K562 (cell line): ENCODE measurements at regions not wholly inside any gene's neighbourhood (a gene's known extent, or its start where the extent isn't known, plus 50 kb on each side); places are given as distances from the start of the nearest gene placed in this dataset.

Experiments used
- ATAC-seq: fragments of 200-7000 bp; cut with Tn5 transposase; 3 replicates; pipeline ENCODE4 v1.9.1; 2020; ENCODE audit warnings: moderate library complexity
- BruUV-seq: library from RNA; stranded (reverse); fragments of 400-500 nt; replicated peaks from 2 replicates; lab custom pipeline; 2021; lab: Mats Ljungman, UMichigan
- CTCF ChIA-PET: fragments of 300-600 bp; formaldehyde crosslinking; extraction: SDS; loops from one replicate; lab custom pipeline; 2021; ENCODE audit warnings: low intra/inter-chr PET ratio; lab: Yijun Ruan, JAX
- POLR2A ChIA-PET: fragments of 300-600, 350-650 bp; sonication (Branson Sonifier 250); formaldehyde crosslinking; extraction: SDS; loops from one replicate; lab custom pipeline; 2021; ENCODE audit warnings: antibody characterized with exemption, inconsistent platforms; lab: Yijun Ruan, JAX
- DNase-seq, 4 experiments: peaks; one replicate each; pipeline versions ENCODE4 v3.0.0 to v3.0.0-alpha.2; 2011 to 2018; ENCODE audit warnings: low spot score in 3 of 4, mixed read lengths in 3 of 4; ENCODE audit errors: extremely low read depth in 1 of 4
- FAIRE-seq: peaks from 2 replicates; lab custom pipeline; 2011; peaks lifted over from hg19 to GRCh38; lab: Jason Lieb, UNC
- H2AFZ ChIP-seq: 2 replicates; pipeline ENCODE4 v1.6.0; 2011; ENCODE audit warnings: low read depth, low read length, control low read depth, inconsistent platforms
- H3K27ac ChIP-seq: fragments of 200-600 bp; 3 replicates; pipeline ENCODE4 v1.8.0; 2011; ENCODE audit warnings: low read depth, mild to moderate bottlenecking, control low read depth, inconsistent platforms, low read length, moderate library complexity, mixed read lengths; ENCODE audit errors: extremely low read depth
- H3K27me3 ChIP-seq, 2 experiments: fragments of 300-600 bp in 1 of 2; 2 replicates in 1 of 2; 3 replicates in 1 of 2; pipeline versions ENCODE4 v1.6.0 to v1.8.0; 2011; ENCODE audit warnings: inconsistent platforms in 2 of 2, low read length in 2 of 2, mild to moderate bottlenecking in 1 of 2, mixed read lengths in 1 of 2, moderate library complexity in 1 of 2; ENCODE audit not compliant: control insufficient read depth in 2 of 2, insufficient read depth in 2 of 2
- H3K36me3 ChIP-seq: fragments of 300-600 bp; 3 replicates; pipeline ENCODE4 v1.8.0; 2011; ENCODE audit warnings: mild to moderate bottlenecking, low read length, inconsistent platforms; ENCODE audit not compliant: control insufficient read depth, insufficient read depth
- H3K4me1 ChIP-seq, 2 experiments: fragments of 200-600 bp in 1 of 2; replicated peaks in 1 of 2; 2 replicates in 1 of 2; 3 replicates in 1 of 2; pipeline versions ENCODE4 v1.5.1 to v1.8.0; 2011; ENCODE audit warnings: inconsistent platforms in 2 of 2, low read length in 2 of 2, mild to moderate bottlenecking in 1 of 2, mixed read lengths in 1 of 2, moderate library complexity in 1 of 2; ENCODE audit not compliant: control insufficient read depth in 2 of 2, insufficient read depth in 2 of 2
- H3K4me2 ChIP-seq: 2 replicates; pipeline ENCODE4 v1.6.1; 2011; ENCODE audit warnings: low read length, control low read depth, inconsistent platforms, mixed read lengths; ENCODE audit not compliant: insufficient read depth
- H3K4me3 ChIP-seq: fragments of 200-600 bp; sonication (generic), shearing (Covaris generic); 2 replicates; pipeline ENCODE4 v1.5.1; 2016; ENCODE audit warnings: control low read depth, inconsistent platforms
- H3K79me2 ChIP-seq: fragments of 200-600 bp; 3 replicates; pipeline ENCODE4 v1.8.0; 2011; ENCODE audit warnings: low read length, inconsistent platforms; ENCODE audit not compliant: control insufficient read depth, insufficient read depth
- H3K9ac ChIP-seq, 2 experiments: 2 replicates each; pipeline versions ENCODE4 v1.6.0 to v1.6.1; 2011; ENCODE audit warnings: low read depth in 2 of 2, low read length in 2 of 2, control low read depth in 1 of 2, inconsistent platforms in 1 of 2, mild to moderate bottlenecking in 1 of 2, mixed read lengths in 1 of 2; ENCODE audit not compliant: insufficient read depth in 1 of 2
- H3K9me1 ChIP-seq: one replicate; pipeline ENCODE4 v1.6.0; 2011; ENCODE audit warnings: inconsistent platforms, mild to moderate bottlenecking, low read length, moderate library complexity; ENCODE audit not compliant: control insufficient read depth, insufficient read depth
- H3K9me3 ChIP-seq: replicated peaks from 2 replicates; pipeline ENCODE4 v1.5.1; 2011; ENCODE audit warnings: low read depth, low read length, inconsistent platforms; ENCODE audit not compliant: control insufficient read depth, insufficient read depth
- H4K20me1 ChIP-seq: replicated peaks from 2 replicates; pipeline ENCODE4 v1.6.1; 2011; ENCODE audit warnings: low read length, inconsistent platforms, mixed read lengths; ENCODE audit not compliant: control insufficient read depth, insufficient read depth
- C11orf30 ChIP-seq: fragments of 450-650 bp; IDR thresholded peaks from 2 replicates; pipeline ENCODE4 v1.6.1; 2016; ENCODE audit warnings: low read depth, mild to moderate bottlenecking
- FOXP1 ChIP-seq: sonication (generic); formaldehyde crosslinking; IDR thresholded peaks from 2 replicates; pipeline ENCODE4 v1.8.0; 2022; ENCODE audit warnings: mild to moderate bottlenecking, missing genetic modification reagents
- KDM4B ChIP-seq, 2 experiments: fragments of 450-650 bp in 1 of 2; sonication (generic) in 1 of 2; IDR thresholded peaks; 2 replicates each; pipeline ENCODE4 v1.6.1; 2016 to 2017; ENCODE audit warnings: borderline replicate concordance in 2 of 2, antibody characterized with exemption in 1 of 2, low read depth in 1 of 2, mild to moderate bottlenecking in 1 of 2
- KHSRP ChIP-seq: fragments of 450-650 bp; IDR thresholded peaks from 2 replicates; pipeline ENCODE4 v1.6.1; 2017
- PKNOX1 ChIP-seq: fragments of 450-650 bp; IDR thresholded peaks from 2 replicates; pipeline ENCODE4 v1.6.1; 2016
- RERE ChIP-seq: sonication (generic); formaldehyde crosslinking; IDR thresholded peaks from 2 replicates; pipeline ENCODE4 v1.8.0; 2023; ENCODE audit warnings: missing genetic modification reagents, mild to moderate bottlenecking, borderline replicate concordance
- SMARCB1 ChIP-seq: IDR thresholded peaks from 2 replicates; pipeline ENCODE4 v1.6.1; 2011; ENCODE audit warnings: improper control_type of control experiment, low read depth; ENCODE audit not compliant: insufficient read length
- TAF9B ChIP-seq: fragments of 450-650 bp; IDR thresholded peaks from 2 replicates; pipeline ENCODE4 v1.6.1; 2018; ENCODE audit warnings: mild to moderate bottlenecking; ENCODE audit not compliant: partially characterized antibody
- ZFP30 ChIP-seq: fragments of 250-450 bp; sonication (Bioruptor Pico); IDR thresholded peaks from 2 replicates; pipeline ENCODE4 v1.8.0; 2022; ENCODE audit warnings: moderate library complexity, mild to moderate bottlenecking, inconsistent platforms, borderline replicate concordance
- ZNF143 ChIP-seq: sonication (generic); formaldehyde crosslinking; IDR thresholded peaks from 2 replicates; pipeline ENCODE4 v1.9.0; 2022; ENCODE audit warnings: mild to moderate bottlenecking, missing genetic modification reagents
- ZNF699 ChIP-seq: fragments of 250-450 bp; sonication (Bioruptor Pico); IDR thresholded peaks from 2 replicates; pipeline ENCODE4 v1.8.0; 2021; ENCODE audit warnings: mild to moderate bottlenecking, moderate library complexity; ENCODE audit not compliant: insufficient replicate concordance
- ZNF764 ChIP-seq: fragments of 250-450 bp; sonication (Bioruptor Pico); IDR thresholded peaks from 2 replicates; pipeline ENCODE4 v1.4.0; 2020; ENCODE audit warnings: low read depth, mild to moderate bottlenecking, moderate library complexity
- WGBS: fragments of 100-300 bp; shearing (Covaris generic); methylation state at CpG from one replicate; pipeline ENCODE4 v1.1.6; 2016; ENCODE audit warnings: low coverage, mixed read lengths; ENCODE audit not compliant: insufficient coverage; ENCODE audit errors: missing lambda C conversion rate; 5-methylcytosine and 5-hydroxymethylcytosine counted together
- in situ Hi-C: fragments of 300-500 bp; cut with MboI; formaldehyde crosslinking; loops from 4 replicates; pipeline ENCODE4 v1.15.0; 2018; ENCODE audit warnings: inconsistent platforms, mixed read lengths
- intact Hi-C: fragments of 100-400 bp; cut with micrococcal nuclease; formaldehyde crosslinking; loops from 2 replicates; pipeline ENCODE4 v1.14.2; 2022

GRCh38 chr2:208799397-208799796 lies 392.8 kb downstream of the PTH2R start:
- no peak for FAIRE-seq

More at GRCh38 chr2:208799397-208799796, 392.8 kb downstream of the PTH2R start:
- TF ChIP-seq RERE (CRISPR knock-in tag): no peak
- TF ChIP-seq FOXP1 (CRISPR knock-in tag): no peak
- TF ChIP-seq ZNF143 (CRISPR knock-in tag): no peak
- TF ChIP-seq C11orf30: no peak
- TF ChIP-seq ZNF699 (CRISPR knock-in tag): no peak
- TF ChIP-seq SMARCB1: no peak
- TF ChIP-seq TAF9B: no peak
- TF ChIP-seq KHSRP: no peak
- TF ChIP-seq KDM4B (IDR thresholded peaks at IDR 0.05; ENCODE audit: borderline replicate concordance in 2 of 2, low read depth in 1 of 2): no peak
- no peak for TF ChIP-seq ZNF764 (CRISPR knock-in tag)
- TF ChIP-seq ZFP30: no peak
- TF ChIP-seq PKNOX1: no peak
- in situ Hi-C loops (no loop called here), intact Hi-C loops (no loop called here)
- Histone ChIP-seq H3K9ac (no peak overlapping the region), H3K9me3 (no peaks in the 10 kb centered on the region; the same call in 1 of the 2 replicates), H4K20me1 (no peaks in the 10 kb centered on the region), H3K36me3 (no peaks in the 10 kb centered on the region), H2AFZ (no peak overlapping the region), H3K79me2 (no peaks in the 10 kb centered on the region), H3K27me3 (no peaks in the 10 kb centered on the region), H3K4me2 (no peak overlapping the region), H3K9me1 (no peaks in the 10 kb centered on the region), H3K4me1 (no peaks in the 10 kb centered on the region), H3K27ac (no peak overlapping the region), H3K4me3 (no peak overlapping the region)
- no peak for ATAC-seq
- BruUV-seq: no TSS peak
- no peak for DNase-seq
- POLR2A ChIA-PET: no interaction called here
- CTCF ChIA-PET: no interaction called here
- WGBS: 4% methylated on average over 2 of the region's 2 CpGs
